H9 (cell line): ENCODE measurements at regions not wholly inside any gene's neighbourhood (a gene's known extent, or its start where the extent isn't known, plus 50 kb on each side); places are given as distances from the start of the nearest gene placed in this dataset.

Experiments
- DNase-seq: peaks from one replicate; pipeline ENCODE4 v3.0.0-alpha.2; 2017
- H2AFZ ChIP-seq: one replicate; pipeline ENCODE4 v1.6.1; 2013; ENCODE audit warnings: mild to moderate bottlenecking, low read length, control low read depth, moderate library complexity
- H2AK5ac ChIP-seq: 2 replicates; pipeline ENCODE4 v1.6.1; 2013; ENCODE audit warnings: low read length, control low read depth, mixed read lengths; ENCODE audit not compliant: insufficient read length
- H2BK120ac ChIP-seq: one replicate; pipeline ENCODE4 v1.6.1; 2013; ENCODE audit warnings: low read depth, mild to moderate bottlenecking, low read length, control low read depth, inconsistent platforms; ENCODE audit not compliant: poor library complexity, severe bottlenecking
- H2BK12ac ChIP-seq: 2 replicates; pipeline ENCODE4 v1.6.1; 2013; ENCODE audit warnings: low read length, control low read depth, mixed read lengths, low read depth; ENCODE audit not compliant: insufficient read length
- H2BK15ac ChIP-seq: 2 replicates; pipeline ENCODE4 v1.6.1; 2013; ENCODE audit warnings: low read depth, low read length, control low read depth
- H2BK20ac ChIP-seq: one replicate; pipeline ENCODE4 v1.6.1; 2013; ENCODE audit warnings: low read depth, mild to moderate bottlenecking, low read length, control low read depth, inconsistent platforms; ENCODE audit not compliant: poor library complexity, severe bottlenecking
- H2BK5ac ChIP-seq: 2 replicates; pipeline ENCODE4 v1.6.1; 2013; ENCODE audit warnings: low read length, control low read depth, mixed read lengths; ENCODE audit not compliant: insufficient read length
- H3K14ac ChIP-seq: 2 replicates; pipeline ENCODE4 v1.6.1; 2013; ENCODE audit warnings: low read length, control low read depth; ENCODE audit not compliant: insufficient read depth
- H3K18ac ChIP-seq: 2 replicates; pipeline ENCODE4 v1.6.1; 2013; ENCODE audit warnings: low read depth, mild to moderate bottlenecking, mixed read lengths, low read length, control low read depth; ENCODE audit not compliant: insufficient read length
- H3K23ac ChIP-seq: 2 replicates; pipeline ENCODE4 v1.6.1; 2013; ENCODE audit warnings: low read length, control low read depth, mixed read lengths, low read depth; ENCODE audit not compliant: insufficient read length
- H3K23me2 ChIP-seq: 2 replicates; pipeline ENCODE4 v1.6.1; 2013; ENCODE audit warnings: low read depth, mild to moderate bottlenecking, mixed read lengths, low read length, control low read depth; ENCODE audit not compliant: insufficient read length, poor library complexity, severe bottlenecking
- H3K27ac ChIP-seq: 2 replicates; pipeline ENCODE4 v1.5.1; 2013; ENCODE audit warnings: low read length, control low read depth, mixed read lengths, low read depth; ENCODE audit not compliant: insufficient read length
- H3K27me3 ChIP-seq: 2 replicates; pipeline ENCODE4 v1.6.1; 2013; ENCODE audit warnings: low read length, control low read depth, inconsistent platforms; ENCODE audit not compliant: insufficient read depth
- H3K4ac ChIP-seq: 2 replicates; pipeline ENCODE4 v1.6.1; 2013; ENCODE audit warnings: low read depth, mild to moderate bottlenecking, control low read depth, inconsistent platforms, low read length, moderate library complexity
- H3K4me1 ChIP-seq: 2 replicates; pipeline ENCODE4 v1.6.1; 2013; ENCODE audit warnings: low read length, control low read depth, inconsistent platforms; ENCODE audit not compliant: insufficient read depth
- H3K4me2 ChIP-seq: 2 replicates; pipeline ENCODE4 v1.6.1; 2013; ENCODE audit warnings: low read length, control low read depth, mixed read lengths; ENCODE audit not compliant: insufficient read length, insufficient read depth
- H3K56ac ChIP-seq: 2 replicates; pipeline ENCODE4 v1.6.1; 2013; ENCODE audit warnings: low read depth, mild to moderate bottlenecking, mixed read lengths, low read length, control low read depth; ENCODE audit not compliant: insufficient read length
- H3K79me1 ChIP-seq: 2 replicates; pipeline ENCODE4 v1.6.1; 2013; ENCODE audit warnings: low read depth, mild to moderate bottlenecking, moderate library complexity, low read length, control low read depth, inconsistent platforms; ENCODE audit not compliant: insufficient read depth, poor library complexity, severe bottlenecking
- H3K79me2 ChIP-seq: 2 replicates; pipeline ENCODE4 v1.6.1; 2013; ENCODE audit warnings: low read length, control low read depth, inconsistent platforms; ENCODE audit not compliant: insufficient read depth
- H3K9ac ChIP-seq: 2 replicates; pipeline ENCODE4 v1.6.1; 2013; ENCODE audit warnings: low read length, control low read depth, mixed read lengths; ENCODE audit not compliant: insufficient read length; ENCODE audit errors: extremely low read depth
- H3K9me3 ChIP-seq: one replicate; pipeline ENCODE4 v1.6.1; 2013; ENCODE audit warnings: low read depth, low read length, inconsistent platforms; ENCODE audit not compliant: control insufficient read depth
- H3T11ph ChIP-seq: one replicate; pipeline ENCODE4 v1.6.1; 2013; ENCODE audit warnings: mild to moderate bottlenecking, low read length, control low read depth, inconsistent platforms
- H4K20me1 ChIP-seq: one replicate; pipeline ENCODE4 v1.6.1; 2013; ENCODE audit not compliant: control insufficient read depth, insufficient read length, insufficient read depth
- H4K5ac ChIP-seq: 2 replicates; pipeline ENCODE4 v1.6.1; 2013; ENCODE audit warnings: low read depth, mild to moderate bottlenecking, mixed read lengths, low read length, control low read depth; ENCODE audit not compliant: insufficient read length
- H4K8ac ChIP-seq: replicated peaks from 2 replicates; pipeline ENCODE4 v1.6.1; 2013; ENCODE audit warnings: low read length, control low read depth, mixed read lengths, low read depth; ENCODE audit not compliant: insufficient read length
- H4K91ac ChIP-seq: 2 replicates; pipeline ENCODE4 v1.6.1; 2013; ENCODE audit warnings: low read depth, mild to moderate bottlenecking, moderate library complexity, mixed read lengths, low read length, control low read depth; ENCODE audit not compliant: insufficient read length
- H3K27ac Mint-ChIP-seq, 3 experiments: 2 replicates in 2 of 3; 3 replicates in 1 of 3; pipeline ENCODE4 v1.8.0; 2020 to 2021; ENCODE audit warnings: mixed read lengths in 3 of 3, mild to moderate bottlenecking in 1 of 3, moderate library complexity in 1 of 3
- H3K27me3 Mint-ChIP-seq: 2 replicates; pipeline ENCODE4 v1.8.0; 2021; ENCODE audit warnings: low read depth, mild to moderate bottlenecking, moderate library complexity, mixed read lengths
- H3K36me3 Mint-ChIP-seq, 3 experiments: 2 replicates in 2 of 3; 3 replicates in 1 of 3; pipeline ENCODE4 v1.8.0; 2020 to 2021; ENCODE audit warnings: low read depth in 3 of 3, mixed read lengths in 3 of 3; ENCODE audit not compliant: insufficient read depth in 1 of 3
- H3K4me1 Mint-ChIP-seq, 2 experiments: 2 replicates each; pipeline ENCODE4 v1.8.0; 2020; ENCODE audit warnings: mixed read lengths in 2 of 2
- H3K4me3 Mint-ChIP-seq, 2 experiments: 2 replicates in 1 of 2; 3 replicates in 1 of 2; pipeline ENCODE4 v1.8.0; 2020 to 2021; ENCODE audit warnings: mild to moderate bottlenecking in 2 of 2, mixed read lengths in 2 of 2, moderate library complexity in 1 of 2
- H3K9me3 Mint-ChIP-seq, 2 experiments: 2 replicates in 1 of 2; 3 replicates in 1 of 2; pipeline ENCODE4 v1.8.0; 2020; ENCODE audit warnings: mild to moderate bottlenecking in 2 of 2, mixed read lengths in 2 of 2, moderate library complexity in 1 of 2
- CTCF ChIP-seq: fragments of 200-600 bp; sonication (generic); conservative IDR thresholded peaks from 3 replicates; pipeline ENCODE4 v1.8.0; 2021; ENCODE audit warnings: antibody characterized with exemption, mild to moderate bottlenecking
- WGBS: extraction: QIAGEN DNeasy Blood & Tissue Kit; methylation state at CpG from one replicate; pipeline ENCODE4 v1.1.7; 2013; ENCODE audit warnings: missing lambda C conversion rate, low lambda C conversion rate, mixed read lengths; ENCODE audit not compliant: insufficient read length; ENCODE audit errors: extremely low coverage; 5-methylcytosine and 5-hydroxymethylcytosine counted together

GRCh38 chr5:158179271-158179670 is 320.3 kb upstream of the CLINT1 start:
- Histone ChIP-seq H3K23me2 (no peaks in the 10 kb centered on the region), H4K91ac (no peak overlapping the region), H2AFZ (no peak overlapping the region), H2BK12ac (no peak overlapping the region), H3T11ph (no peak overlapping the region), H4K5ac (no peak overlapping the region), H3K4ac (no peak overlapping the region), H3K9me3 (no peaks in the 10 kb centered on the region), H3K4me2 (no peak overlapping the region), H3K27ac (no peak overlapping the region), H3K79me1 (no peaks in the 10 kb centered on the region), H2BK20ac (no peak overlapping the region), H2BK5ac (no peak overlapping the region), H3K9ac (no peak overlapping the region), H2AK5ac (no peak overlapping the region), H3K18ac (no peak overlapping the region), H3K4me1 (peaks cover 3% of the 10 kb centered on the region; the same call in 1 of the 2 replicates), H4K20me1 (no peaks in the 10 kb centered on the region), H3K56ac (no peak overlapping the region), H3K23ac (no peak overlapping the region), H2BK15ac (no peak overlapping the region), H2BK120ac (no peak overlapping the region), H3K27me3 (no peaks in the 10 kb centered on the region), H4K8ac (no peak overlapping the region), H3K79me2 (no peaks in the 10 kb centered on the region), H3K14ac (no peak overlapping the region)
- DNase-seq, result no peak
- no CpG with 5 or more reads among the region's 7 CpGs for WGBS
- Mint-ChIP-seq H3K36me3 (no peaks in the 10 kb centered on the region; a peak in 1 of 7 replicates), H3K27ac (no peak overlapping the region), H3K9me3 (0 out of 5 replicates have a peak, but pooled peaks cover 0 to 2% of the 10 kb centered on the region in 2 experiments), H3K4me1 (peaks cover 11 to 20% of the 10 kb centered on the region in 2 experiments), H3K4me3 (no peak overlapping the region), H3K27me3 (peaks cover 3% of the 10 kb centered on the region)
- no peak for TF ChIP-seq CTCF
